Tibial nerve (tissue), 4 donors: ENCODE measurements at regions not wholly inside any gene's neighbourhood (a gene's known extent, or its start where the extent isn't known, plus 50 kb on each side); places are given as distances from the start of the nearest gene placed in this dataset.

Source experiments
- EP300 ChIP-seq, 2 donors: sonication (generic); formaldehyde crosslinking; IDR thresholded peaks; one replicate each; pipeline ENCODE4 v1.6.1; 2017; ENCODE audit warnings: antibody characterized with exemption in 2 of 2, mild to moderate bottlenecking in 1 of 2
- POLR2A ChIP-seq, 2 donors: fragments of 450-650 bp; IDR thresholded peaks; one replicate each; pipeline ENCODE4 v1.6.1; 2017; ENCODE audit warnings: antibody characterized with exemption in 2 of 2, mild to moderate bottlenecking in 2 of 2, moderate library complexity in 2 of 2
- TF ChIP-seq, protein P1 (sequence below), 5 experiments: fragments of 200-600 bp in 3 of 5; fragments of 450-650 bp in 2 of 5; sonication (generic) in 3 of 5; IDR thresholded peaks; one replicate each; pipeline ENCODE4 v1.5.1; 2016 to 2019; ENCODE audit warnings: antibody characterized with exemption in 5 of 5, mild to moderate bottlenecking in 3 of 5, moderate library complexity in 2 of 5

DNA sequence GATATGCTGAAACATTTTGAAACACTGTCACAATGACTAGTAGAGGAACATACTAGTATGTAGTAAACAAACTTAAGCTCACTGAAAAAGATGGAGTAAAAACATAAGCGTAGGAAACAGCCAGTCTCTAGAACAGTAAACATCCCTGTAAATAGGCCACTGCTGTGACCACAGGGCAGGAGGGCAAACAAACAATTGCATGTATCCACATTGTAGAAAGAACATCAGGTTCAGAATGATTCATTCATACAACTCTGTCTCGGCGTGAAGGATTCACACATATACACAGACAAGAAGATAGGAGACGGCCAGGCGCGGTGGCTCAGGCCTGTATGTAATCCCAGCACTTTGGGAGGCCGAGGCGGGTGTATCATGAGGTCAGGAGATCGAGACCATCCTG is 390.1 kb downstream of the IRS2 start:
- no peak for TF ChIP-seq POLR2A (IDR thresholded peaks at IDR 0.05)
- TF ChIP-seq, protein P1, sequence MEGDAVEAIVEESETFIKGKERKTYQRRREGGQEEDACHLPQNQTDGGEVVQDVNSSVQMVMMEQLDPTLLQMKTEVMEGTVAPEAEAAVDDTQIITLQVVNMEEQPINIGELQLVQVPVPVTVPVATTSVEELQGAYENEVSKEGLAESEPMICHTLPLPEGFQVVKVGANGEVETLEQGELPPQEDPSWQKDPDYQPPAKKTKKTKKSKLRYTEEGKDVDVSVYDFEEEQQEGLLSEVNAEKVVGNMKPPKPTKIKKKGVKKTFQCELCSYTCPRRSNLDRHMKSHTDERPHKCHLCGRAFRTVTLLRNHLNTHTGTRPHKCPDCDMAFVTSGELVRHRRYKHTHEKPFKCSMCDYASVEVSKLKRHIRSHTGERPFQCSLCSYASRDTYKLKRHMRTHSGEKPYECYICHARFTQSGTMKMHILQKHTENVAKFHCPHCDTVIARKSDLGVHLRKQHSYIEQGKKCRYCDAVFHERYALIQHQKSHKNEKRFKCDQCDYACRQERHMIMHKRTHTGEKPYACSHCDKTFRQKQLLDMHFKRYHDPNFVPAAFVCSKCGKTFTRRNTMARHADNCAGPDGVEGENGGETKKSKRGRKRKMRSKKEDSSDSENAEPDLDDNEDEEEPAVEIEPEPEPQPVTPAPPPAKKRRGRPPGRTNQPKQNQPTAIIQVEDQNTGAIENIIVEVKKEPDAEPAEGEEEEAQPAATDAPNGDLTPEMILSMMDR (IDR thresholded peaks at IDR 0.05): no peak
- TF ChIP-seq EP300 (IDR thresholded peaks at IDR 0.05): no peak
